Fibroblast of the aortic adventitia (primary cell): ENCODE measurements at regions not wholly inside any gene's neighbourhood (a gene's known extent, or its start where the extent isn't known, plus 50 kb on each side); places are given as distances from the start of the nearest gene placed in this dataset.

Experiments
- DNase-seq: peaks from one replicate; pipeline ENCODE4 v3.0.0-alpha.2; 2010; ENCODE audit warnings: low read depth
- H3K4me3 ChIP-seq: 2 replicates; pipeline ENCODE4 v1.5.1; 2011; ENCODE audit warnings: low read depth, mild to moderate bottlenecking, control low read depth, low read length, moderate library complexity
- TF ChIP-seq, protein P1 (sequence below): IDR thresholded peaks from 2 replicates; pipeline ENCODE4 v1.5.1; 2011; ENCODE audit warnings: mild to moderate bottlenecking, low read length, control low read depth, inconsistent platforms; ENCODE audit not compliant: insufficient read depth

DNA sequence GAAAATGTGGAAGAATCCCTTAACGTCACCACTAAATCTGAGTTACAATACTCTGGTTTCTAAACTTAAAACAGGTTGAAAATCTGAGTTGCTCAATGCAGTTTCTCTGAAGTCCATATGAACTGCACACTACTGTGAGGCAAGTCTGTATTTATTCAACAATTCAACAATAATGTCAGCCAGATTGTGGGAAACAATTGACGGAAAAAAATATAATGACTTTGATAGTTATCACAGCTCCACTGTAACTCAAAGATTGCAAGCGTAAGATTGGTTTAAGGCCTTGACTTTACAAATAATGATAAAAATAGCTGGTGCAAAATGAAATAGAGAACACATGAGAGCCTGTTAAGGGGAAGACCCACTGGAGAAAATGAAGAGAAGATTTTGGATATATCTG, 219.4 kb upstream of the CCDC150 start:
- TF ChIP-seq, protein P1, sequence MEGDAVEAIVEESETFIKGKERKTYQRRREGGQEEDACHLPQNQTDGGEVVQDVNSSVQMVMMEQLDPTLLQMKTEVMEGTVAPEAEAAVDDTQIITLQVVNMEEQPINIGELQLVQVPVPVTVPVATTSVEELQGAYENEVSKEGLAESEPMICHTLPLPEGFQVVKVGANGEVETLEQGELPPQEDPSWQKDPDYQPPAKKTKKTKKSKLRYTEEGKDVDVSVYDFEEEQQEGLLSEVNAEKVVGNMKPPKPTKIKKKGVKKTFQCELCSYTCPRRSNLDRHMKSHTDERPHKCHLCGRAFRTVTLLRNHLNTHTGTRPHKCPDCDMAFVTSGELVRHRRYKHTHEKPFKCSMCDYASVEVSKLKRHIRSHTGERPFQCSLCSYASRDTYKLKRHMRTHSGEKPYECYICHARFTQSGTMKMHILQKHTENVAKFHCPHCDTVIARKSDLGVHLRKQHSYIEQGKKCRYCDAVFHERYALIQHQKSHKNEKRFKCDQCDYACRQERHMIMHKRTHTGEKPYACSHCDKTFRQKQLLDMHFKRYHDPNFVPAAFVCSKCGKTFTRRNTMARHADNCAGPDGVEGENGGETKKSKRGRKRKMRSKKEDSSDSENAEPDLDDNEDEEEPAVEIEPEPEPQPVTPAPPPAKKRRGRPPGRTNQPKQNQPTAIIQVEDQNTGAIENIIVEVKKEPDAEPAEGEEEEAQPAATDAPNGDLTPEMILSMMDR = no peak
- no peak for DNase-seq
- H3K4me3 ChIP-seq = no peak overlapping the region

DNA sequence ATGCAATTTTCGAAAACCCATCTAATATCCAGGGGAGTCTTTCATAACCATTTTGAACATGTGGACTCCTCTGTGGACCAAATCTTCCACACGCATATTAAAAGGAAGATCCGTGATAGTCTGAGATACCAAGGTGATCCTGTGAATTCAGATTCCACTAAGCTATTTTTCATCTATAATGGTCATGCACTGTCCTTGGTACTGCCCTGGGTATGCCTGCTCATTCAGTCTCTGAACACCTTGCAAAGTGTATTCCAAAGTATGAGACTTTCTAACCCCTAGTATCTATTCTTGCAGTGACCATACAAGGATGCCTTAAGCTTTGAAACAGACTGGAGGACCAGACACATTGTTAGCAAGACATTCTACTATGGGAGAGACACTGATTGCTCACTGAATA, 217.6 kb upstream of the CCDC150 start:
- TF ChIP-seq, protein P1 = no peak
- DNase-seq = no peak
- no peak overlapping the region for H3K4me3 ChIP-seq

DNA sequence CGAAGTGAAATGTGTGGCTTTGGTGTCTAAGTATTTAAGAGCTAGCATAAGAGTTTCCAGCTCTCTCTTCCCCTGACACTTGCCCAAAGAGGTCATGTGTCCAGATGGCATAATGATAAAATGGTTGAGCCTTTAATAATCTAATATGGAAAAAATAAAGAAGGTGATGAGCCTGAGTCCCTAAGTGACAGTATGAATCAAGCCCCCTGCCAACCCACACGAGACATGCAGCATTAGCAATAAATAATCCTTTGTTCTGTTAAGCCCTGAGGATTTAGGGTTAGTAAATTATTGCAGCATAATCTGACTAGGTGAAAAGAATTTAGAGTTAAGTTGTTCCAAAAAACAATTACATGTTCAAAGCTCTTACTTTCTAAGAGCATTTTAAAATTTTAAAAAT, 217.2 kb upstream of the CCDC150 start:
- H3K4me3 ChIP-seq = no peak overlapping the region
- no peak for DNase-seq
- TF ChIP-seq, protein P1 = no peak

DNA sequence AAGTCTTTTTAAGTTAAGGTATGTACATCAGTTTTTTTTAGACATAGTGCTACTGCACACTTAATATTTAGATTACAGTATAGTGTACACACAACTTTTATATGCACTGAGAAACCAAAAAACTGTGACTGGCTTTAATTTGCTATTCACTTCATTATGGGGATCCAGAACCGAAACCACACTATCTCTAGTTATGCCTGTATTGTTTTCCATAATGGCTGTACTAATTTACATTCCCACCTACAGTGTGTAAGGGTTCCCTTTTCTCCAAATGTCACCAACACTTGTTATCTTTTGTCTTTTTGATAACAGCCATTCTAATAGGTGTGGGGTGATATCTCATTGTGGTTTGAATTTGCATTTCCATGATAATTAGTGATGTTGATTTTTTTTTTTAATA, 213.4 kb upstream of the CCDC150 start:
- TF ChIP-seq, protein P1 = no peak
- no peak overlapping the region for H3K4me3 ChIP-seq
- DNase-seq = no peak

DNA sequence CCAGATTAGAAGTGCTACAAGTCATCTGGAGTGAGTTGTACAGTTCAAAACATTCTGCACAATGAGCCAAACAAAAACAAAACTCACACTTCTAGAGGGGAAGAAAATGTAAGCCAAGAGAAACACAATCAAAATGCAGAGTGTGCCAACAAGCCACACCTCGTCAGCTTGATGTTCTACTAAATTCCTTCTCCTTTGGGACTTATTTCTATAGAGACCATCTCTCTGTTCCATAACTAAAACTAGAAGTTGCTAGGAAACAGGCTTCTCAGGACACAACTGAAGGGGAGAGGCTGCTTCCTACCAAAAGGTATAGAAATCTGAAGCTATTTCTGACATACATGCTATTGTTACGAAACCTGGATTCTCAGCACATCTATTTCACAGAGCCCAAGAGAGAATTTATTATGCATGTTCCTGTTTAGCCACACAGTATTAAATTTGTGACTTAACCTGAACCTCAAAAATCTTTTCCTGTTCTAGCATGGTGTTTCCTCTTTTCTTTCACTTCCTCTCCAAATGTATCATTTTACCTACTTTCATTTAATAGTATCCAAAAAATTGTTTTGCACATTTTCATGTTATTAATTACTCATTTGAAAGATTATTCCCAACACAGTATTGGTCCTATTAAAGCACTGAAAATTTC, 211.4 kb upstream of the CCDC150 start:
- H3K4me3 ChIP-seq = no peak overlapping the region
- TF ChIP-seq, protein P1 = no peak
- DNase-seq = peak; percentile 16

DNA sequence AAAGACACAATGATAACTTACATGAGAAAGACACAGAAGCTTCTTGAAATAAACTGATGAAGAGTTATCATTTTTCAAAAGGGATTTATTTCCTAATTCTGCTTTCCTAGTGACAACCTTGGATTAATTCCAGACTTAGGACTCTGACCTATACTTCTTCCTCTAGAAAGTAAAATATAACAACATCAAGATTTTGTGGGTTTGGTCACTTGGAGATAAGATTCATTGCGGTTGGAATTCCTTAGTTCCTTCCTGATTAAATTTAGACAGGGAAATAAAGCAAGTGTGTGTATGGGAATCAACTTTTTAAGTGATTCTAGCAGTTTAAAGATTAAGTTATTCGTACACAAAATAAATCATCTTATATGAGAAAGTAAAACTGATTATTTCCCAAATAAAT, 208.4 kb upstream of the CCDC150 start:
- peak; percentile 76 for DNase-seq
- no peak overlapping the region for H3K4me3 ChIP-seq
- TF ChIP-seq, protein P1 = no peak

DNA sequence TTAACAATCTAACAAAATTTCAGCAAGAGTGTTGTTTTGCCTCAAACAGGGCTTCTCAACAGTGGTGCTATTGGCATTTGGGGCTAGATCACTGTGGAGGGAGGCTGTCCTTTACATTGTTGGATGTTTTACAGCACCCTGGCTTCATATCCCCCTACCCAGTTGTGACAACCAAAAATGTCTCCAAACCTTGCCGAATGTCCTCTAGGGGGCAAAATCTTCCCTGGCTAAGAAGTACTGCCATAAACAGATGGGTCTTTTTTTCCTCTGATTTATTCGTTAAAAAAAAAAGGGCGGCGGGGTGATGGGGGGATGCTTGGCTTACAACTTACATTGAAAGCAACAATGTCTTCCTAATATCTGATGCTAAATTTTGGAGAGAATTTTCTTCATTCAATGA, 207.6 kb upstream of the CCDC150 start:
- DNase-seq = no peak
- TF ChIP-seq, protein P1 = peak; percentile 44
- H3K4me3 ChIP-seq = no peak overlapping the region
